ENCODE measurements at regions not wholly inside any gene's neighbourhood (a gene's known extent, or its start where the extent isn't known, plus 50 kb on each side); places are given as distances from the start of the nearest gene placed in this dataset.

- TF ChIP-seq CTCF (IDR thresholded peaks at IDR 0.05; ENCODE audit: low read depth, low read length) (peak; percentile 4), MAX (IDR thresholded peaks at IDR 0.05; ENCODE audit: low read depth, low read length) (no peak)
- H3K4me3 ChIP-seq (ENCODE audit: low read depth, low read length), result no peak overlapping the region
Measured at GRCh38 chr3:140752499-140752898, 74.6 kb downstream of the TRIM42 start.

DNA sequence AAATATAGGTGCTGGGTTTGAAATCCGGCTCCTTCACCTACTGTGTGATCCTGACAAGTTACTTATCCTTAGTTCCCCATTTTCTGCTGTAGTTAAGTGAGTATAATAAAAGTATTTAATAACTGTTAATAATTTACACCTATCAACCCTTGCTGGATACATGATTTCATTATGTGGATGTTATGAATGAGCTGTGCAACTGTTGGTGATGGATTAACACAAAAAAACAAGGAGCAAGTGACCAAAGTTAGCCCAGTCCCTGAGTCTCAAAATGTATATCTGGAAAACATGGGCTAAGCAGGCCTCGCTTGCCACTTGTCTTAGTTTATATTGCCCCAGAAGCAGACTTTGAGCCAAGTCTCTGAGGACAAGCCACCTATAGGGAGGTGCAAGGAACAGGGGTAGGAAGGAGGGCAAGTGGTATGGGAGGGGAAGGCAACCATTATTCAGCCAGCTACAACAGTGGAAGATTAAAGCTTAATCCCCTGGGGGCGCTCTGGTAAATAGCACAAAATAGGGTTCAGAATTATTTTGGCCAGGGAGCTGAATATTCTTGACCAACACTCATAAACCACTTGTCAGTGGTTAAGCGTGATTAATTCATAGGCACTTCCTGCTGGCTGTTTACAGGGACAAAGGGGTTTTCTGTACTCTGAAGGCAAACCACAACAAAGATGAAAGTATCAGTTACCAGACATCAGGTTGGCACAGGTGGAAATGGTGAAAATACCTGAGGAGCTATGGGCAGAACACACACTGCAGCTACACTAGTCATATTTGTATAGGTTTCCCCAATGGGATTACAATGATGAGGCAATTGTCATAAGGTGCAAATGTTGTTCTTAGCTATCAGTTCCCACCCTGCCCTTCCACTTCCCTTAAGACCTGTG is 76.2 kb downstream of the TRIM42 start:
- TF ChIP-seq MAX (IDR thresholded peaks at IDR 0.05; ENCODE audit: low read depth, low read length) (no peak), MYC (IDR thresholded peaks at IDR 0.05; ENCODE audit: low read depth, low read length) (no peak), POLR2A (IDR thresholded peaks at IDR 0.05; ENCODE audit: extremely low read depth, insufficient read length) (no peak)
- no peak overlapping the region for H3K4me3 ChIP-seq (ENCODE audit: low read depth, low read length)
- DNase-seq (ENCODE audit: low read depth), result peak; percentile 1

More at GRCh38 chr3:140752499-140752898, 74.6 kb downstream of the TRIM42 start:
- no peak for DNase-seq (ENCODE audit: low read depth)

- TF ChIP-seq MYC (IDR thresholded peaks at IDR 0.05; ENCODE audit: low read depth, low read length), result no peak
- TF ChIP-seq MAX (IDR thresholded peaks at IDR 0.05; ENCODE audit: low read depth, low read length), result no peak
- TF ChIP-seq POLR2A (IDR thresholded peaks at IDR 0.05; ENCODE audit: extremely low read depth, insufficient read length), result no peak
- no peak for TF ChIP-seq CTCF (IDR thresholded peaks at IDR 0.05; ENCODE audit: low read depth, low read length)
- H3K4me3 ChIP-seq (ENCODE audit: low read depth, low read length), result no peak overlapping the region
- DNase-seq (ENCODE audit: low read depth), result no peak
Measured at GRCh38 chr3:140754936-140755335, 77.1 kb downstream of the TRIM42 start.

- DNase-seq (ENCODE audit: low read depth), result no peak
- TF ChIP-seq MAX (IDR thresholded peaks at IDR 0.05; ENCODE audit: low read depth, low read length), result no peak
- TF ChIP-seq CTCF (IDR thresholded peaks at IDR 0.05; ENCODE audit: low read depth, low read length), result no peak
- TF ChIP-seq MYC (IDR thresholded peaks at IDR 0.05; ENCODE audit: low read depth, low read length), result no peak
- no peak for TF ChIP-seq POLR2A (IDR thresholded peaks at IDR 0.05; ENCODE audit: extremely low read depth, insufficient read length)
- no peak overlapping the region for H3K4me3 ChIP-seq (ENCODE audit: low read depth, low read length)
Measured at GRCh38 chr3:140756240-140757016, 78.6 kb downstream of the TRIM42 start.

GRCh38 chr3:140758791-140759444 is 81.1 kb downstream of the TRIM42 start:
- no peak for DNase-seq (ENCODE audit: low read depth)
- no peak overlapping the region for H3K4me3 ChIP-seq (ENCODE audit: low read depth, low read length)
- TF ChIP-seq CTCF (IDR thresholded peaks at IDR 0.05; ENCODE audit: low read depth, low read length) (no peak), POLR2A (IDR thresholded peaks at IDR 0.05; ENCODE audit: extremely low read depth, insufficient read length) (no peak), MYC (IDR thresholded peaks at IDR 0.05; ENCODE audit: low read depth, low read length) (no peak), MAX (IDR thresholded peaks at IDR 0.05; ENCODE audit: low read depth, low read length) (no peak)
